ENCODE measurements at regions not wholly inside any gene's neighbourhood (a gene's known extent, or its start where the extent isn't known, plus 50 kb on each side); places are given as distances from the start of the nearest gene placed in this dataset.
"Not testable (repeated sequence)": the region's sequence is repeated elsewhere in the genome, so short reads cannot be mapped to it uniquely, and the experiment has no call there.

- DNase-seq: peak; percentile 35
Observed at GRCh38 chr1:193462629-193463320, 276.4 kb upstream of the B3GALT2 start.

GRCh38 chr1:193458628-193459027 is 272.2 kb upstream of the B3GALT2 start:
- no peak for DNase-seq

- peak; percentile 23 for DNase-seq
Observed at GRCh38 chr1:193457676-193458075, 271.3 kb upstream of the B3GALT2 start.

- DNase-seq: peak; percentile 62
Observed at GRCh38 chr1:193456811-193457280, 270.4 kb upstream of the B3GALT2 start.

GRCh38 chr1:193451606-193452005 is 265.2 kb upstream of the B3GALT2 start:
- DNase-seq: no peak

- DNase-seq: no peak
Observed at GRCh38 chr1:193451001-193451400, 264.6 kb upstream of the B3GALT2 start.

- no peak for DNase-seq
Observed at GRCh38 chr1:193448682-193449461, 262.5 kb upstream of the B3GALT2 start.

- no peak for DNase-seq
Observed at GRCh38 chr1:193443886-193444285, 257.5 kb upstream of the B3GALT2 start.

GRCh38 chr1:193438771-193439170 is 252.4 kb upstream of the B3GALT2 start:
- no peak for DNase-seq

- no peak for DNase-seq
Observed at GRCh38 chr1:193438312-193438711, 251.9 kb upstream of the B3GALT2 start.

GRCh38 chr1:193437785-193438184 is 251.4 kb upstream of the B3GALT2 start:
- DNase-seq: no peak

GRCh38 chr1:193437333-193437732 is 250.9 kb upstream of the B3GALT2 start:
- DNase-seq: not testable (repeated sequence)

- DNase-seq: peak; percentile 51
Observed at GRCh38 chr1:193435781-193436180, 249.4 kb upstream of the B3GALT2 start.

- DNase-seq: peak; percentile 34
Observed at GRCh38 chr1:193434319-193434718, 247.9 kb upstream of the B3GALT2 start.

GRCh38 chr1:193433599-193433998 is 247.2 kb upstream of the B3GALT2 start:
- no peak for DNase-seq

- DNase-seq: no peak
Observed at GRCh38 chr1:193432979-193433587, 246.7 kb upstream of the B3GALT2 start.

GRCh38 chr1:193431265-193431977 is 245.0 kb upstream of the B3GALT2 start:
- DNase-seq: no peak

GRCh38 chr1:193427524-193427923 is 241.1 kb upstream of the B3GALT2 start:
- no peak for DNase-seq

- DNase-seq: no peak
Observed at GRCh38 chr1:193426061-193426460, 239.6 kb upstream of the B3GALT2 start.

GRCh38 chr1:193421487-193421886 is 235.1 kb upstream of the B3GALT2 start:
- DNase-seq: no peak

- DNase-seq: no peak
Observed at GRCh38 chr1:193419295-193419694, 232.9 kb upstream of the B3GALT2 start.

GRCh38 chr1:193418745-193419058 is 232.3 kb upstream of the B3GALT2 start:
- DNase-seq: no peak

Data from fibroblast of skin of abdomen (primary cell).